ENCODE measurements at regions not wholly inside any gene's neighbourhood (a gene's known extent, or its start where the extent isn't known, plus 50 kb on each side); places are given as distances from the start of the nearest gene placed in this dataset.

- Histone ChIP-seq H3K27me3 (ENCODE audit: insufficient read depth, low read length) (peaks cover 4% of the 10 kb centered on the region; the same call in 1 of the 2 replicates), H3K27ac (ENCODE audit: low read depth, low read length) (no peak overlapping the region), H3K9ac (ENCODE audit: low read length) (no peak overlapping the region), H3K4me2 (ENCODE audit: low read length) (no peak overlapping the region), H3K79me2 (ENCODE audit: insufficient read depth, low read length) (no peaks in the 10 kb centered on the region), H3K9me2 (ENCODE audit: insufficient read depth) (no peaks in the 10 kb centered on the region), H3K4me3 (replicated peaks in 1 of 2; ENCODE audit: low read depth in 1 of 2, low read length in 2 of 2) (no peak overlapping the region), H4K20me1 (ENCODE audit: insufficient read depth) (no peaks in the 10 kb centered on the region), H3K36me3 (ENCODE audit: control insufficient read depth in 1 of 2, insufficient read depth in 2 of 2, low read length in 2 of 2) (no peaks in the 10 kb centered on the region), H3K9me3 (ENCODE audit: control insufficient read depth in 1 of 2, insufficient read depth in 1 of 2, low read depth in 1 of 2, low read length in 2 of 2) (no peaks in the 10 kb centered on the region), H2AFZ (ENCODE audit: low read depth, low read length, poor library complexity, severe bottlenecking) (no peak overlapping the region), H3K4me1 (ENCODE audit: control insufficient read depth in 1 of 2, insufficient read depth in 2 of 2, low read length in 2 of 2) (no peaks in the 10 kb centered on the region)
- ChIA-PET CTCF (no interaction called here), POLR2A (no interaction called here), RAD21 (ENCODE audit: low non-redundant PET in 1 of 2, low total read pairs in 2 of 2, uncharacterized antibody in 2 of 2, unreplicated experiment in 2 of 2) (no interaction called here)
- TF ChIP-seq EZH2 (IDR thresholded peaks at IDR 0.05) (0 out of 2 replicates have a peak, but pooled peaks have one; percentile 56), ELF1 (IDR thresholded peaks at IDR 0.05; ENCODE audit: borderline replicate concordance, low read depth) (no peak)
- no TSS peak for BruUV-seq (replicated peaks)
- intact Hi-C loops (cut with micrococcal nuclease), result no loop called here
- no peak for ATAC-seq
- DNase-seq (ENCODE audit: low read depth, low spot score), result no peak
These were observed 152.0 kb upstream of the MYO16 start for GRCh38 chr13:108477376-108477775.

DNA sequence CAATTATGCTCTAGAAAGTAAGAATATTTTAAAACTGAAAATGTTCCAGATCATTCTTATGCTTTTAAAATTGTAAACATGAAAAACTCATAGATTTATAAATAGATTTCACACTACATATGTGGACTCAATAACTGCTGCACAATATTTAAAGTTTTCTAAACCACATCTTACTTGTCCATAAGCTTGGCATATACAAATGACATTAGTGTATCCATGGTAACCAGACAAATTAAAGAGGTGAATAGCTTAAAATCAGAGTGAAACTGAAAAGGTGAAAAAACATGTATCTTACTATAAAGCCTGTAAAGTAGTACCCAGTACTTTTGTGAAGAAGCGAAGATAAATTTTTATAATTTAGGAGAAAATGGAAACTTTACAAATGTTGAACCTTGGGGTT lies 151.2 kb upstream of the MYO16 start:
- no peak overlapping the region for H3K9ac ChIP-seq (ENCODE audit: low read length)
- no peak overlapping the region for H2AFZ ChIP-seq (ENCODE audit: low read depth, low read length, poor library complexity, severe bottlenecking)
- no peaks in the 10 kb centered on the region for H3K36me3 ChIP-seq (ENCODE audit: control insufficient read depth in 1 of 2, insufficient read depth in 2 of 2, low read length in 2 of 2)
- H3K4me2 ChIP-seq (ENCODE audit: low read length), result no peak overlapping the region
- no peaks in the 10 kb centered on the region for H3K9me2 ChIP-seq (ENCODE audit: insufficient read depth)
- H3K27me3 ChIP-seq (ENCODE audit: insufficient read depth, low read length), result peaks cover 4% of the 10 kb centered on the region; the same call in 1 of the 2 replicates
- ChIA-PET CTCF (no interaction called here), RAD21 (ENCODE audit: low non-redundant PET in 1 of 2, low total read pairs in 2 of 2, uncharacterized antibody in 2 of 2, unreplicated experiment in 2 of 2) (no interaction called here), POLR2A (no interaction called here)
- DNase-seq (ENCODE audit: low read depth, low spot score), result no peak
- no peak for ATAC-seq
- intact Hi-C loops (cut with micrococcal nuclease), result no loop called here
- no peak overlapping the region for H3K4me3 ChIP-seq (replicated peaks in 1 of 2; ENCODE audit: low read depth in 1 of 2, low read length in 2 of 2)
- H3K27ac ChIP-seq (ENCODE audit: low read depth, low read length), result no peak overlapping the region
- no peaks in the 10 kb centered on the region for H4K20me1 ChIP-seq (ENCODE audit: insufficient read depth)
- H3K9me3 ChIP-seq (ENCODE audit: control insufficient read depth in 1 of 2, insufficient read depth in 1 of 2, low read depth in 1 of 2, low read length in 2 of 2), result no peaks in the 10 kb centered on the region
- no peaks in the 10 kb centered on the region for H3K79me2 ChIP-seq (ENCODE audit: insufficient read depth, low read length)
- no TSS peak for BruUV-seq (replicated peaks)
- no peaks in the 10 kb centered on the region for H3K4me1 ChIP-seq (ENCODE audit: control insufficient read depth in 1 of 2, insufficient read depth in 2 of 2, low read length in 2 of 2)
- TF ChIP-seq SRF (IDR thresholded peaks at IDR 0.05; ENCODE audit: low read depth) (no peak), SP1 (IDR thresholded peaks at IDR 0.05; ENCODE audit: low read depth) (no peak), MAX (IDR thresholded peaks at IDR 0.05) (no peak), ZFX (IDR thresholded peaks at IDR 0.05) (no peak), RAD21 (IDR thresholded peaks at IDR 0.05; ENCODE audit: low read depth) (no peak), EZH2 (IDR thresholded peaks at IDR 0.05) (no peak), YY1 (IDR thresholded peaks at IDR 0.05; ENCODE audit: extremely low read depth, insufficient replicate concordance, low read depth, low read length) (no peak), FOSL1 (IDR thresholded peaks at IDR 0.05; ENCODE audit: low read depth) (no peak), ATF3 (IDR thresholded peaks at IDR 0.05) (no peak), JUND (IDR thresholded peaks at IDR 0.05) (no peak), POLR2A (IDR thresholded peaks at IDR 0.05; ENCODE audit: borderline replicate concordance, extremely low read depth, insufficient read depth, insufficient read length) (no peak), ZNF274 (IDR thresholded peaks at IDR 0.05; ENCODE audit: low read depth, low read length) (no peak), CEBPB (IDR thresholded peaks at IDR 0.05; ENCODE audit: low read depth) (no peak), POLR2AphosphoS5 (IDR thresholded peaks at IDR 0.05; ENCODE audit: low read depth, low read length) (no peak), EGR1 (IDR thresholded peaks at IDR 0.05; ENCODE audit: low read depth) (no peak), CBX3 (IDR thresholded peaks at IDR 0.05; ENCODE audit: low read depth) (no peak)
- TF ChIP-seq, protein P1, sequence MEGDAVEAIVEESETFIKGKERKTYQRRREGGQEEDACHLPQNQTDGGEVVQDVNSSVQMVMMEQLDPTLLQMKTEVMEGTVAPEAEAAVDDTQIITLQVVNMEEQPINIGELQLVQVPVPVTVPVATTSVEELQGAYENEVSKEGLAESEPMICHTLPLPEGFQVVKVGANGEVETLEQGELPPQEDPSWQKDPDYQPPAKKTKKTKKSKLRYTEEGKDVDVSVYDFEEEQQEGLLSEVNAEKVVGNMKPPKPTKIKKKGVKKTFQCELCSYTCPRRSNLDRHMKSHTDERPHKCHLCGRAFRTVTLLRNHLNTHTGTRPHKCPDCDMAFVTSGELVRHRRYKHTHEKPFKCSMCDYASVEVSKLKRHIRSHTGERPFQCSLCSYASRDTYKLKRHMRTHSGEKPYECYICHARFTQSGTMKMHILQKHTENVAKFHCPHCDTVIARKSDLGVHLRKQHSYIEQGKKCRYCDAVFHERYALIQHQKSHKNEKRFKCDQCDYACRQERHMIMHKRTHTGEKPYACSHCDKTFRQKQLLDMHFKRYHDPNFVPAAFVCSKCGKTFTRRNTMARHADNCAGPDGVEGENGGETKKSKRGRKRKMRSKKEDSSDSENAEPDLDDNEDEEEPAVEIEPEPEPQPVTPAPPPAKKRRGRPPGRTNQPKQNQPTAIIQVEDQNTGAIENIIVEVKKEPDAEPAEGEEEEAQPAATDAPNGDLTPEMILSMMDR (IDR thresholded peaks at IDR 0.05 in 2 of 3, conservative IDR thresholded peaks at IDR 0.05 in 1 of 3; ENCODE audit: borderline replicate concordance in 1 of 3, insufficient read depth in 1 of 3, low read depth in 2 of 3, low read length in 2 of 3), result no peak
- TF ChIP-seq, protein P2, sequence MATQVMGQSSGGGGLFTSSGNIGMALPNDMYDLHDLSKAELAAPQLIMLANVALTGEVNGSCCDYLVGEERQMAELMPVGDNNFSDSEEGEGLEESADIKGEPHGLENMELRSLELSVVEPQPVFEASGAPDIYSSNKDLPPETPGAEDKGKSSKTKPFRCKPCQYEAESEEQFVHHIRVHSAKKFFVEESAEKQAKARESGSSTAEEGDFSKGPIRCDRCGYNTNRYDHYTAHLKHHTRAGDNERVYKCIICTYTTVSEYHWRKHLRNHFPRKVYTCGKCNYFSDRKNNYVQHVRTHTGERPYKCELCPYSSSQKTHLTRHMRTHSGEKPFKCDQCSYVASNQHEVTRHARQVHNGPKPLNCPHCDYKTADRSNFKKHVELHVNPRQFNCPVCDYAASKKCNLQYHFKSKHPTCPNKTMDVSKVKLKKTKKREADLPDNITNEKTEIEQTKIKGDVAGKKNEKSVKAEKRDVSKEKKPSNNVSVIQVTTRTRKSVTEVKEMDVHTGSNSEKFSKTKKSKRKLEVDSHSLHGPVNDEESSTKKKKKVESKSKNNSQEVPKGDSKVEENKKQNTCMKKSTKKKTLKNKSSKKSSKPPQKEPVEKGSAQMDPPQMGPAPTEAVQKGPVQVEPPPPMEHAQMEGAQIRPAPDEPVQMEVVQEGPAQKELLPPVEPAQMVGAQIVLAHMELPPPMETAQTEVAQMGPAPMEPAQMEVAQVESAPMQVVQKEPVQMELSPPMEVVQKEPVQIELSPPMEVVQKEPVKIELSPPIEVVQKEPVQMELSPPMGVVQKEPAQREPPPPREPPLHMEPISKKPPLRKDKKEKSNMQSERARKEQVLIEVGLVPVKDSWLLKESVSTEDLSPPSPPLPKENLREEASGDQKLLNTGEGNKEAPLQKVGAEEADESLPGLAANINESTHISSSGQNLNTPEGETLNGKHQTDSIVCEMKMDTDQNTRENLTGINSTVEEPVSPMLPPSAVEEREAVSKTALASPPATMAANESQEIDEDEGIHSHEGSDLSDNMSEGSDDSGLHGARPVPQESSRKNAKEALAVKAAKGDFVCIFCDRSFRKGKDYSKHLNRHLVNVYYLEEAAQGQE (IDR thresholded peaks at IDR 0.05; ENCODE audit: low read depth), result no peak

Measured in HCT116 (cell line).